GM12872 (cell line): ENCODE measurements at regions not wholly inside any gene's neighbourhood (a gene's known extent, or its start where the extent isn't known, plus 50 kb on each side); places are given as distances from the start of the nearest gene placed in this dataset.

Source experiments
- CTCF ChIP-seq: IDR thresholded peaks from 3 replicates; pipeline ENCODE4 v1.5.1; 2011; ENCODE audit warnings: low read depth, mild to moderate bottlenecking, low read length, moderate library complexity; ENCODE audit not compliant: insufficient read depth

- no peak for TF ChIP-seq CTCF
These were observed 70.6 kb upstream of the SEPTIN5 start for GRCh38 chr22:19643448-19644313.

- no peak for TF ChIP-seq CTCF
These were observed 69.7 kb upstream of the SEPTIN5 start for GRCh38 chr22:19644314-19645223.

GRCh38 chr22:19645391-19645790, 68.9 kb upstream of the SEPTIN5 start:
- TF ChIP-seq CTCF, result peak; percentile 20; the same call in 1 of the 3 replicates

- no peak for TF ChIP-seq CTCF
These were observed 68.4 kb upstream of the SEPTIN5 start for GRCh38 chr22:19645905-19646304.

- no peak for TF ChIP-seq CTCF
These were observed 67.9 kb upstream of the SEPTIN5 start for GRCh38 chr22:19646383-19646782.

GRCh38 chr22:19648419-19648929, 65.8 kb upstream of the SEPTIN5 start:
- TF ChIP-seq CTCF, result no peak

- TF ChIP-seq CTCF, result no peak
These were observed 62.0 kb upstream of the SEPTIN5 start for GRCh38 chr22:19652316-19652715.
